Caco-2 (cell line): ENCODE measurements at regions not wholly inside any gene's neighbourhood (a gene's known extent, or its start where the extent isn't known, plus 50 kb on each side); places are given as distances from the start of the nearest gene placed in this dataset.

Experiments
- BruUV-seq: library from RNA; stranded (reverse); fragments of 400-500 nt; replicated peaks from 2 replicates; lab custom pipeline; 2021; lab: Mats Ljungman, UMichigan
- CTCF ChIA-PET: fragments of 300-600 bp; sonication (Branson Sonifier 250); formaldehyde crosslinking; loops from one replicate; lab custom pipeline; 2022; ENCODE audit warnings: antibody characterized with exemption; lab: Charles Lee
- POLR2A ChIA-PET: fragments of 300-600 bp; sonication (Branson Sonifier 250); formaldehyde crosslinking; loops from one replicate; lab custom pipeline; 2022; ENCODE audit warnings: antibody characterized with exemption; lab: Charles Lee
- DNase-seq, 2 experiments: peaks; one replicate each; pipeline versions ENCODE4 v3.0.0 to v3.0.0-alpha.2; 2020 to 2022
- H3K27me3 ChIP-seq: replicated peaks from 2 replicates; pipeline ENCODE4 v1.6.0; 2011; ENCODE audit warnings: low read length; ENCODE audit not compliant: control insufficient read depth, insufficient read depth
- H3K36me3 ChIP-seq: 2 replicates; pipeline ENCODE4 v1.5.1; 2011; ENCODE audit warnings: low read length; ENCODE audit not compliant: control insufficient read depth, insufficient read depth
- H3K4me1 ChIP-seq: fragments of 250-450 bp; sonication (Bioruptor Pico); 2 replicates; pipeline ENCODE4 v1.5.1; 2020; ENCODE audit warnings: mild to moderate bottlenecking
- H3K4me3 ChIP-seq: 2 replicates; pipeline ENCODE4 v1.5.1; 2011; ENCODE audit warnings: low read depth, mild to moderate bottlenecking, control low read depth, low read length
- H3K9me3 ChIP-seq: fragments of 250-450 bp; sonication (Bioruptor Pico); 2 replicates; pipeline ENCODE4 v1.5.1; 2020; ENCODE audit warnings: mild to moderate bottlenecking, moderate library complexity
- H3K27ac Mint-ChIP-seq: one replicate; pipeline ENCODE4 v1.8.0; 2022; ENCODE audit warnings: mixed read lengths; ENCODE audit not compliant: unreplicated experiment
- H3K27me3 Mint-ChIP-seq: one replicate; pipeline ENCODE4 v1.8.0; 2022; ENCODE audit warnings: mixed read lengths; ENCODE audit not compliant: insufficient read depth, unreplicated experiment
- H3K36me3 Mint-ChIP-seq: one replicate; pipeline ENCODE4 v1.8.0; 2022; ENCODE audit warnings: mild to moderate bottlenecking, mixed read lengths; ENCODE audit not compliant: insufficient read depth, unreplicated experiment
- H3K4me1 Mint-ChIP-seq: one replicate; pipeline ENCODE4 v1.8.0; 2022; ENCODE audit warnings: low read depth, mixed read lengths; ENCODE audit not compliant: unreplicated experiment
- H3K4me3 Mint-ChIP-seq: one replicate; pipeline ENCODE4 v1.8.0; 2022; ENCODE audit warnings: mild to moderate bottlenecking, moderate library complexity, mixed read lengths; ENCODE audit not compliant: unreplicated experiment
- H3K9me3 Mint-ChIP-seq: one replicate; pipeline ENCODE4 v1.8.0; 2022; ENCODE audit warnings: mixed read lengths; ENCODE audit not compliant: unreplicated experiment
- CTCF ChIP-seq, 2 experiments: fragments of 200-600 bp in 1 of 2; IDR thresholded peaks; 1 replicate in 1 of 2; 2 replicates in 1 of 2; pipeline versions ENCODE4 v1.5.1 to v1.8.0; 2011 to 2022; ENCODE audit warnings: antibody characterized with exemption in 1 of 2, control low read depth in 1 of 2, inconsistent platforms in 1 of 2, low read depth in 1 of 2, low read length in 1 of 2, mild to moderate bottlenecking in 1 of 2, moderate library complexity in 1 of 2; ENCODE audit not compliant: insufficient read depth in 1 of 2, severe bottlenecking in 1 of 2, unreplicated experiment in 1 of 2
- intact Hi-C: fragments of 100-400 bp; cut with micrococcal nuclease; formaldehyde crosslinking; loops from one replicate; pipeline ENCODE4 v1.10.0; 2022; ENCODE audit not compliant: unreplicated experiment

DNA sequence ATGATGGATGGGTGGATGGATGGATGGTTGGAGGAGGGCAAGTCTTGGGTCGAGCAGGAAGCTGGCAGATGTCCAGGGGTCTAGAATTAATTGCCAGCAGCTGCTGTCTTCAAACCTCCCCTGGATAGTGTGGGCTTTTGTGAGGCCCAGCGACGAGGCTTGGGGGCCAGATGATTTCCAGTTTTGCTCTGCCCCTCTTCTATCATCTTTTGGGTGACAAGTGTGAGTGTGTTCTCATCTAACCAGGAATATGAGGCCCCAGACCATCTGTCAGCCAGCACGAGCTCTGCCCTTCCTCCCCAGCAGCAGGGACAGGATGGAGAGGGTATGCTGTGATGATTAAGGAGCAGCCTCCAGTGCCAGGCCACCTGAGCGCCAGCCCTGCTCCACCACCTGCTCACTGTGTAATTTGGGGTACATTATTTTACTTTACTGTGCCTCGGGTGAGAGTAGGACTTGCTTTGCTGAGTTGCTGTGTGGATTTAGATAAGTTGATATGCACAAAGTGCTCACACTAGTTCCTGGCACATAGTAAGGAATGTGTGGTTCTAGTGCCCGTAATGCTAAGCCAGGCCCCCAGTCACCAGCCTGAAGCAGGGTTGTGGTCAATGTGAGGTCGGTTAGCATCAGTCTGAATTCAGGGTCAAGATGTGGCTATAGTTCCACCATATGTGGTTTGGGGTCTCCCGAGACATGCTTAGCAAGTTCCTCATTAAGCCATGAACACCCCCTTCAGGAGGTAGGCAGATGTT lies 251.1 kb downstream of the CYP26B1 start:
- intact Hi-C loops = no loop called here
- Mint-ChIP-seq H3K9me3 (peaks cover 7% of the 10 kb centered on the region), H3K36me3 (no peaks in the 10 kb centered on the region), H3K27ac (no peak overlapping the region), H3K4me1 (no peaks in the 10 kb centered on the region), H3K4me3 (no peak overlapping the region), H3K27me3 (peaks cover 23% of the 10 kb centered on the region)
- no peaks in the 10 kb centered on the region for H3K36me3 ChIP-seq
- POLR2A ChIA-PET = no interaction called here
- no peaks in the 10 kb centered on the region for H3K4me1 ChIP-seq
- no peak for DNase-seq
- H3K27me3 ChIP-seq = peaks cover 1% of the 10 kb centered on the region; the same call in 1 of the 2 replicates
- no TSS peak for BruUV-seq
- no peaks in the 10 kb centered on the region for H3K9me3 ChIP-seq
- no peak overlapping the region for H3K4me3 ChIP-seq
- CTCF ChIA-PET = no interaction called here
- TF ChIP-seq CTCF (IDR thresholded peaks at IDR 0.05; ENCODE audit: insufficient read depth in 1 of 2, low read depth in 1 of 2, low read length in 1 of 2, severe bottlenecking in 1 of 2, unreplicated experiment in 1 of 2) = no peak

GRCh38 chr2:71895320-71896161 lies 252.1 kb downstream of the CYP26B1 start:
- Histone ChIP-seq H3K36me3 (no peaks in the 10 kb centered on the region), H3K9me3 (no peaks in the 10 kb centered on the region), H3K4me3 (no peak overlapping the region), H3K4me1 (no peaks in the 10 kb centered on the region), H3K27me3 (no peaks in the 10 kb centered on the region; the same call in 1 of the 2 replicates)
- H3K27me3 Mint-ChIP-seq = peaks cover 29% of the 10 kb centered on the region
- POLR2A ChIA-PET = no interaction called here
- H3K9me3 Mint-ChIP-seq = peaks cover 7% of the 10 kb centered on the region
- H3K36me3 Mint-ChIP-seq = no peaks in the 10 kb centered on the region
- no peaks in the 10 kb centered on the region for H3K4me1 Mint-ChIP-seq
- H3K27ac Mint-ChIP-seq = no peak overlapping the region
- CTCF ChIA-PET = no interaction called here
- no peak overlapping the region for H3K4me3 Mint-ChIP-seq
- intact Hi-C loops = no loop called here
- TF ChIP-seq CTCF (IDR thresholded peaks at IDR 0.05; ENCODE audit: insufficient read depth in 1 of 2, low read depth in 1 of 2, low read length in 1 of 2, severe bottlenecking in 1 of 2, unreplicated experiment in 1 of 2) = no peak
- no TSS peak for BruUV-seq
- no peak for DNase-seq

DNA sequence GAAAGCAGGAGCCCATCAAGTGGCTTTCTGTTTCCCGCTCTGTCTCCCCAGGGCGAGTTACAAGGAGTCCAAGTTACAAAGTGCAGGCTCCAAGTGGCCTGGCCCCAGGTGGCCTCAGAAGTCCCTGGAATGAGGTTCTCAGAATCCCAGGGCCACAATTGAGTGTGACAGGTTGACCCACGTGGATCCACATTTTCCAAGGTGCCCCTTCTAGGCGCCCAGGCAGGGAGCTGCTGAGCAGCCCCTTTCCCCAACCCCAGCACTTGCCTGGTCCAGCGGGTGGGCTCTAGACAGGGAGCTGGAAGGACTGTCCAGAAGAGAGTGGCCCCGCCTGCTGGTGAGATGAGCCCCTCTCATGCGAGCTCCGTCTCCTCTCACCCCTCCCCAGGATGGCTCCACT lies 253.4 kb downstream of the CYP26B1 start:
- H3K36me3 Mint-ChIP-seq = no peaks in the 10 kb centered on the region
- ChIA-PET CTCF (no interaction called here), POLR2A (no interaction called here)
- no peaks in the 10 kb centered on the region for H3K9me3 ChIP-seq
- no peak overlapping the region for H3K4me3 ChIP-seq
- DNase-seq = no peak
- no peak overlapping the region for H3K27ac Mint-ChIP-seq
- peaks cover 24% of the 10 kb centered on the region for H3K27me3 Mint-ChIP-seq
- H3K4me1 Mint-ChIP-seq = no peaks in the 10 kb centered on the region
- no peaks in the 10 kb centered on the region; the same call in 1 of the 2 replicates for H3K27me3 ChIP-seq
- intact Hi-C loops = no loop called here
- no peak overlapping the region for H3K4me3 Mint-ChIP-seq
- TF ChIP-seq CTCF (IDR thresholded peaks at IDR 0.05; ENCODE audit: insufficient read depth in 1 of 2, low read depth in 1 of 2, low read length in 1 of 2, severe bottlenecking in 1 of 2, unreplicated experiment in 1 of 2) = peak in 1 of 2 experiments; percentile 2
- no peaks in the 10 kb centered on the region for H3K36me3 ChIP-seq
- no peaks in the 10 kb centered on the region for H3K4me1 ChIP-seq
- no TSS peak for BruUV-seq
- H3K9me3 Mint-ChIP-seq = no peaks in the 10 kb centered on the region
